Activated T-cell treated with anti-CD3 and anti-CD28 coated beads, Interleukin-2, amount 50 U/mL, for 24 hours (primary cell): ENCODE measurements at regions not wholly inside any gene's neighbourhood (a gene's known extent, or its start where the extent isn't known, plus 50 kb on each side); places are given as distances from the start of the nearest gene placed in this dataset.

ENCODE experiments used
- DNase-seq: peaks from one replicate; pipeline ENCODE4 v3.0.0-alpha.2; 2020
- H3K27ac Mint-ChIP-seq: 2 replicates; pipeline ENCODE4 v1.8.0; 2020; ENCODE audit warnings: mild to moderate bottlenecking, mixed read lengths
- H3K27me3 Mint-ChIP-seq: 2 replicates; pipeline ENCODE4 v1.8.0; 2020; ENCODE audit warnings: mixed read lengths
- H3K36me3 Mint-ChIP-seq: 2 replicates; pipeline ENCODE4 v1.8.0; 2020; ENCODE audit warnings: low read depth, mixed read lengths
- H3K4me1 Mint-ChIP-seq: 2 replicates; pipeline ENCODE4 v1.8.0; 2020; ENCODE audit warnings: low read depth, mixed read lengths
- H3K4me3 Mint-ChIP-seq: 2 replicates; pipeline ENCODE4 v1.8.0; 2020; ENCODE audit warnings: mild to moderate bottlenecking, moderate library complexity, mixed read lengths
- H3K9me3 Mint-ChIP-seq: 2 replicates; pipeline ENCODE4 v1.8.0; 2020; ENCODE audit warnings: mixed read lengths

DNA sequence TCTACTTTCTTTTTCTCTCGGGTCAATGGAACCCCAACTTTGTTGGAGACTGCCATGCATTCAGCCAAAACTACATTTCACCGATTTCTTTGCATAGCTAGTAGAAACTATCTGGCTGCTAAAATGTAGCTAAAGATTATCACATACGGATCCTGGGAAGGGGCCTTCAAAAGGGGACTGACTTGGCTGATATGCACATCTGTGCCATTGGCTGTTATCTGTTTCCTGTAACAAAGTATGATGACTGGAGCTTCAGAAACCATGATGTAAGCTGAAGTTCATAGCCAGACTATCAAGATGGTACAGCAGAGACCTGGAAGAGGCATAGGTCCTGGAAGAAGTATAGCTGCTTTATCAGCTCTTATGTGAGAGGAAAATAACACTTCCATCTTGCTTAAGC lies 179.1 kb downstream of the NSUN3 start:
- no peaks in the 10 kb centered on the region for H3K27me3 Mint-ChIP-seq
- no peak overlapping the region for H3K4me3 Mint-ChIP-seq
- no peaks in the 10 kb centered on the region for H3K9me3 Mint-ChIP-seq
- no peaks in the 10 kb centered on the region for H3K4me1 Mint-ChIP-seq
- no peak for DNase-seq
- H3K27ac Mint-ChIP-seq, result no peak overlapping the region
- no peaks in the 10 kb centered on the region for H3K36me3 Mint-ChIP-seq

DNA sequence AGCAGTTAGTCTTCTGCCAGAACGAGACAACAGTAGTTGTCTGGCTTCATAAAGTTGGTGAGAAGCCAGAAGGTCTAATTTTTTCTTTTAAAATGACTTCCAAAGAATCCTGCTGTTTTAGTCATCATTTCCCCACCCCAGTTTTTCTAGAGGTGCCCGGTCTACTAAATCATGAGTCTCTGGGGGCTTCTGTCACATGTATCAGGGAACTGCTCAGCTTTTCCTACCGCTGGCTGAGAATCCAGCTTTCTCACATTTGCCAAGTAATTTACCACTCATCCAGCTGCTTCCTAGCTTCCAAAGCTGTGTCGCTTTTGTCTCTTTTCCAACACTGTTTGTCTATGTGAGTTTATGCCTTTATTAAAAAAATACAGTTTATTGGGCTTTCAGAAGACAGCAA lies 183.3 kb downstream of the NSUN3 start:
- no peak for DNase-seq
- no peaks in the 10 kb centered on the region for H3K36me3 Mint-ChIP-seq
- peaks cover 11% of the 10 kb centered on the region for H3K27me3 Mint-ChIP-seq
- H3K4me3 Mint-ChIP-seq, result no peak overlapping the region
- H3K9me3 Mint-ChIP-seq, result no peaks in the 10 kb centered on the region
- H3K27ac Mint-ChIP-seq, result no peak overlapping the region
- no peaks in the 10 kb centered on the region for H3K4me1 Mint-ChIP-seq

DNA sequence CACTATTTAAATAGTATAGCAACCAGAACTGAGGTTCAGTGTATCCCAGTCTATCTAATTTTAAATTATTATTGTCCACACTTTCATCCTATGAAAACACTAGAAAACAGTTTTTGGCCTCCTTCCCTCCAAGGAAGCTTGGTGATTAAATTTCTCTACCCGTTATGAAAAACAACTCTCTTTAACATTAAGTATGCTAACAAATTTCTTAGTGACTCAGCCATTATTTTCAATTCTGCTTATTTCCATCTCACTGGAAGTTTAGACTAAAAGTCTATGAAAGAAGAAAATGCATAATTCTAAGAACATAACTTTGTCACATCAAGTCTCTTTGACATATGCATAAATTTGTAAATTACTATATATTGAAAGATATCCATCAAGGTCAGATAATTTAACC lies 185.2 kb downstream of the NSUN3 start:
- Mint-ChIP-seq H3K27me3 (peaks cover 11% of the 10 kb centered on the region), H3K9me3 (no peaks in the 10 kb centered on the region), H3K36me3 (no peaks in the 10 kb centered on the region), H3K27ac (no peak overlapping the region), H3K4me3 (no peak overlapping the region), H3K4me1 (no peaks in the 10 kb centered on the region)
- DNase-seq, result no peak

DNA sequence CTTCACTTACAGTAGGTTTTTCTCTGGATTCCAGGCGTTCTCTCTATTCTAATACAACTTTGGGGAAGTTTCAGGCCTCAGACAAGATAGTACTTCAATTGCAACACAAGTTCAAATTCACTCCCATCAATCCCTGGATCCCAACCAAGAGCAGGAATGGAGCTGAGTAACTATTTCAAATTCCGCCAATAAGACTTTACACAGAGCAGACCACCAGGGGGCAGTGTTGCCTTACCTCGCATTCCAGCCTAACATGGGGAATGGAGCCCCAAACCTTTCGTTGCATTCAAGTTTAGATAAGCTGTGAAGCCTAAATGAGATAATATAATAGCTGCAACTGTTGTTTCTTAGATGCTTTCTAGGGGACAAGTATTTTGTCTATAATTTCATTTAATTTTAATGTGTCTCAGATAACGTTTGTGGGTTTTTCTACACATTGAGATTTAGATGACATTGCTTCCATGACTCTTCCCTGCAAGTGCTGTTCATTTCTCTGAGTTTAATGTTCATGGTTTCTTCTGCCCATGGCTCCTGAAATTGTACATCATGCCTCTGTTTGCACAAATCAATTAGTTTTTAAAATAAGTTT lies 186.7 kb downstream of the NSUN3 start:
- H3K9me3 Mint-ChIP-seq, result no peaks in the 10 kb centered on the region
- no peak overlapping the region for H3K4me3 Mint-ChIP-seq
- H3K27me3 Mint-ChIP-seq, result peaks cover 11% of the 10 kb centered on the region
- no peaks in the 10 kb centered on the region for H3K4me1 Mint-ChIP-seq
- no peaks in the 10 kb centered on the region for H3K36me3 Mint-ChIP-seq
- no peak overlapping the region for H3K27ac Mint-ChIP-seq
- DNase-seq, result peak; percentile 63

DNA sequence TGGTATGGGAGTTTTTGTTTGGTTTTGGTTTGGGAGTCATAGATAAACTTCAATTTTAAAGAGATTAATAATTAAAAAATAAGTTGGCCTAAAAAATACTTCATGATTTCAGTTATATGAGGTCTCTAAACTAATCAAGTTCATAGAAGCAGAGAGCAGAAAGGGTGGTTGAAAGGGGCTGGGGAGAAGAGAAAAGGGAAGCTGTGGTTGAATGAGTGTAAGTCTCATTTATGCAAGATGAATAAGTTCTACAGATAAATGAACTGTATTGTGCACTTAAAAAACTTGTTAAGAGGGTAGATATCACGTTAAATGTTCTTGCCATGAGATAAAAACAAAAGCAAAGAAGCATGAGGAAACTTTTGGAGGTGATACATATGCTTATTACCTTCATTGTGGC lies 188.7 kb downstream of the NSUN3 start:
- no peaks in the 10 kb centered on the region for H3K36me3 Mint-ChIP-seq
- H3K9me3 Mint-ChIP-seq, result no peaks in the 10 kb centered on the region
- no peaks in the 10 kb centered on the region for H3K4me1 Mint-ChIP-seq
- DNase-seq, result no peak
- no peak overlapping the region for H3K27ac Mint-ChIP-seq
- H3K4me3 Mint-ChIP-seq, result no peak overlapping the region
- H3K27me3 Mint-ChIP-seq, result peaks cover 11% of the 10 kb centered on the region

DNA sequence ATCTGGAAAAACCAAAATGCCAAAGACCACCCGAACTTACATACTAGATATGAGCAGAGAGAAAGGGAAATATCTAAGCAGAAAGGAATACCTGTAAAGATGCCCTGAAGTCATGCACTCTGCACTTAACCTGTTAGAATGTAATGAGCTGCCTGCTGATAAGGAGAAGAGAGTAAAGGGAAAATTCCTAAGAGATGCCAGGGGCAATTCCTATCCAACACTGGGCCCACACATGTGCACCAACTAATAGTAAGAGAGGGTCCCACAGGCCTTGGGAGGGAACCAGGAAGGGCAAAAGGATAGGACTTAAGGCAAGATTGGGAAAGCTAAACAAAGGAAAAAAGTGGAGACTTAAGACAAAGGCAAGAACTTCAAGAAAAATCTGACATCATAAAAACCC lies 189.5 kb downstream of the NSUN3 start:
- no peaks in the 10 kb centered on the region for H3K9me3 Mint-ChIP-seq
- H3K4me3 Mint-ChIP-seq, result no peak overlapping the region
- no peaks in the 10 kb centered on the region for H3K36me3 Mint-ChIP-seq
- no peaks in the 10 kb centered on the region for H3K4me1 Mint-ChIP-seq
- H3K27ac Mint-ChIP-seq, result no peak overlapping the region
- peaks cover 11% of the 10 kb centered on the region for H3K27me3 Mint-ChIP-seq
- no peak for DNase-seq

DNA sequence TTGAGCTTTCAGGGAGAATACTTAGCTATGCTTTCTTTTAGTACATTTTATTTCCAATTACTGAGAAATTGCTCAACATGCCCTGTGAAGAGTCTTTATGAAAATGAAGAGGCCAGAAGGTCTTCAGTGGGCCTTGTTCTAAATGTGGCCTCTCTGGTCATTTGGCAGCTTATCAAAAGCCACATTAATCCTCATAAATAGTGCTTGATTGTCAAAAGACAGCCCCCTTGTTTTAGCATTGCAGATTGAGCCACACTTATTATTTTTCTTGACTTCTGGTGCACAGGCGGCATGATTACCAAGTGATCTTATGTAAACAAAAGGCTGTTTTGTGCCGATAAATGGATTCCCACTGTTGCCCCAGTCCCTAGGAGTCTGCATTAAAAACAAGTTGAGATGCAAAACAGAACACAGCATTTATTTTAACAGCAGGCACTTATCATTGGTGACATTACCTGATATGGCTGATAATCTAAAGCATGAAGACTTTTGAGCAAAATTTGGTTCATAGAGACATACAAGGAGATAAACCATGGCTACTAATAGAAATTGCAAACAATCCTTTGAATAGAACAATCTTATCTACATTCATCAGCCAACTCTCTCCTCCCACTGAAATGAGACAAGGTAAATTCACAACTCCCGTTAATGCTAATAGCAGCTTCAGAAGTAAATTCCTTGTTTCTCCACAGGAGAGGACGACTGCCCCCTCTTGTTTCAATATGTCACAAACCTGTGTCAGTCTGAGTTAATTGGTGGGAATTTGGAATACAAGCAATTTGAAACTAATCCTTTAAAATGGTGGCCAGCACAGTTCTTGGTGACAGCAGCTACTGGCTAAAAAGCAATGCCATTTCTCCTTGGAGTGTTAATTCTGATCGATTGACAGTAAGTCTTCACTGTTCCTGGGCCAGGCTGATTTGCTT lies 194.3 kb downstream of the NSUN3 start:
- no peak overlapping the region for H3K4me3 Mint-ChIP-seq
- H3K9me3 Mint-ChIP-seq, result no peaks in the 10 kb centered on the region
- H3K36me3 Mint-ChIP-seq, result no peaks in the 10 kb centered on the region
- DNase-seq, result no peak
- H3K27ac Mint-ChIP-seq, result no peak overlapping the region
- no peaks in the 10 kb centered on the region for H3K4me1 Mint-ChIP-seq
- no peaks in the 10 kb centered on the region for H3K27me3 Mint-ChIP-seq

DNA sequence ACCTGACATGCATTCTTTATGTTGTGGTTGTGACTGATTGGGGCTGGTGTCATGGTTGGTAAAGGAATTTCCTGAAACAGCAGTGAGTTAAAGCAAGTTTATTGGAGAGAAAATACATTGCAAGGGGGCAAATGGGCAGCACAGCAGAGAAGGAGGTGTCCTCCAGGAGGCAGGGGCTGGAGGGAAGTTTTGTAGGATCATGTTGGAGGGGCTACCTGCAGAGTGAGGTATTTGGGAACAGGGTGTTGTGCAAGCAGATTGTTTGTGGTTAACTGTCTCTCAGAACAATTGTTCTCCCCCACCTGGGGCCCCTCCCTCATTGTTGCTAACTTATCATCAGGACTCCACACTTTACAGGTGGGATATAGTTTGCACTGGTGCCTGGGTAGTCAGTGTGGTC lies 196.0 kb downstream of the NSUN3 start:
- no peaks in the 10 kb centered on the region for H3K9me3 Mint-ChIP-seq
- no peaks in the 10 kb centered on the region for H3K36me3 Mint-ChIP-seq

DNA sequence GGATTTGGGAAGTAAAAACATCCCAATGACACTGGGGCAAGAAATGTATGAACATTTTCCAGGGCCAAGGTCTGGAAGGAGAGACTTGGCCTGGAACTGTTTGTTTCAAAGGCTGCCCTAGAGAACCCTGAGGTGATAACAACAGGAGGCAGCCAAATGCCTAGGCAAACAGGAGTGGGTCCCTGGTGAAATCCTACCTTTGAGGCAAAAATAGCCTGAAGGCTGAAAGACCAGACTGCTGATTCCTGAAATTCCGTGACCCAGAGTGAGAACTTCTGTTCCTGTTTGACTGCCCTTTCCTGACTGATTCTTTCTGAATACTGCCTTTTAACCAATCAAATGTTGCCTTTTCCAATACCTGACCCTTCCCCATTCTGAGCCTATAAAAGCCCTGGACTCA lies 196.4 kb downstream of the NSUN3 start:
- Mint-ChIP-seq H3K9me3 (no peaks in the 10 kb centered on the region), H3K4me3 (no peak overlapping the region), H3K27me3 (no peaks in the 10 kb centered on the region), H3K27ac (no peak overlapping the region), H3K36me3 (no peaks in the 10 kb centered on the region), H3K4me1 (no peaks in the 10 kb centered on the region)
- DNase-seq, result no peak

More for the DNA sequence above, 196.0 kb downstream of the NSUN3 start:
- Mint-ChIP-seq H3K4me1 (no peaks in the 10 kb centered on the region), H3K27me3 (no peaks in the 10 kb centered on the region), H3K4me3 (no peak overlapping the region), H3K27ac (no peak overlapping the region)
- no peak for DNase-seq

DNA sequence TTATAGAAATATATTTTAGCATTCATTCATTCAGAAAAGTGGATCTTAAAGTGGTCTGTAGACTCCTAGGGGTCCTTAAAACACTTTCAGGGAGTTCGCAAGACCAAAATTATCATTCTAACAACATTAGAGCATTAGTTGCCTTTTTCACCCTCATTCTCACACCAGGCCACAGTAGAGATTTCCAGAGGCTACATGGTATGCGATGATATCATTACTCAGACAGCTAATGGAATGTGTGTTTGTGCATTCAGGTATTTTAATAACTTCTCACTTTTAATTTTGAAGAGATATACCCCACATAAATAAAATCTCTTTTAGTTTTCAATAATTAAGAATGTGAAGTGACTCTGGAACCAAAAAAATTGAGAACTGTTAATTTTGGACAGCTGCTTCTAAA lies 206.9 kb downstream of the NSUN3 start:
- Mint-ChIP-seq H3K27ac (no peak overlapping the region), H3K27me3 (no peaks in the 10 kb centered on the region), H3K9me3 (no peaks in the 10 kb centered on the region), H3K4me3 (no peak overlapping the region), H3K36me3 (no peaks in the 10 kb centered on the region), H3K4me1 (no peaks in the 10 kb centered on the region)
- DNase-seq, result no peak

DNA sequence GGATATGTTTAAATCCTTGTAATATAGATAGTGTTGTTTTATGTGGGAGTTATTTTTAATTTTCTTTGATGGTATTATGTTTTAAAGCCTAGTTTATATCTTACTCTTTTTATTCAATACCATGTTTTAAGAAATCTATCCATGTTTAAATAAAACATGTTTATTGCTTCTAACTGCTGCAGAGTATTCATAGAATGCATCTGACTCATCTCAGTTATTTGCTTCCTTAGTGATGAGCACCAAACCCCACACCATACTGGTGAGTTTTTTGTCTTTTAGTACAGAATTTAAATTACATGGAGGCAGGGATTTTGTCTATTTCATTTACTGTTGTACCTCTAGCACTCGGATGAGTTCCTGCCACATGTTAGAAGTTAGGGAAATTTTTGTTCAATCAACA lies 209.2 kb downstream of the NSUN3 start:
- no peaks in the 10 kb centered on the region for H3K27me3 Mint-ChIP-seq
- H3K9me3 Mint-ChIP-seq, result no peaks in the 10 kb centered on the region
- no peak overlapping the region for H3K4me3 Mint-ChIP-seq
- H3K27ac Mint-ChIP-seq, result no peak overlapping the region
- H3K36me3 Mint-ChIP-seq, result no peaks in the 10 kb centered on the region
- H3K4me1 Mint-ChIP-seq, result no peaks in the 10 kb centered on the region
- DNase-seq, result no peak

DNA sequence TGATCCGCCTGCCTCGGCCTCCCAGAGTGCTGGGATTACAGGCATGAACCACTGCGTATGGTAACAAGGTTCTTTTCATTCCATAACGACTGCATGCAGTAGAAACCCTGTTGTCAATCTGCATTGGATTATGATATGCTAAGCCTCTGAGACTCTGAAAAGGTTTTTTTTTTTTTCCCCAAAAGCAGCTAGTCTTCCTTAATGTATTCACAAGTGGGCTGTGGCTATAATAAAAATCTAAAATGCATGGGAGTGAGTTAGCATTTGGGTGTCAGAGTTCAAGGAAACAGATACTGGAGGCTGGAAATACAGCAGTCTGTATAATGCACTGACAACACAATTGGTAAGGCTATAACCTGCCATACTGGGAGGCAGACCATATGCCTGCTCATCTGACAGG lies 218.1 kb downstream of the NSUN3 start:
- no peaks in the 10 kb centered on the region for H3K4me1 Mint-ChIP-seq
- no peaks in the 10 kb centered on the region for H3K36me3 Mint-ChIP-seq
- DNase-seq, result no peak
- H3K4me3 Mint-ChIP-seq, result no peak overlapping the region
- H3K27me3 Mint-ChIP-seq, result no peaks in the 10 kb centered on the region
- no peaks in the 10 kb centered on the region for H3K9me3 Mint-ChIP-seq
- no peak overlapping the region for H3K27ac Mint-ChIP-seq

DNA sequence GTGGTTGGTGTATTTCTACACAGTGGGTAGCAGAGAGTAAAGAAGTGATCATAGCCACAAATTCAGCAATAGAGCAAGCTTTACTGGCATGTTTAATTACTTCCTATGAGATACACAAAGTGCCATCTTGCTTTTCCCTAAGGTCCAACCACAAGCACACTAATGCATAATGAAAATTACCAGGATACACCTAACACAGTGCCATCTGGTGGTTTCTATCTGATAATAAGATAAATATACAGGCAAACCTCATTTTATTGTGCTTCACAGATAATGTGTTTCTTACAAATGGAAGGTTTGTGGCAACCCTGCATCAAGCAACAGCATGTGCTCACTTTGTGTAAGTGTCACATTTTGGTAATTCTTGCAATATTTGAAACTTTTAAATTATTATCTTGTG lies 223.0 kb downstream of the NSUN3 start:
- no peaks in the 10 kb centered on the region for H3K4me1 Mint-ChIP-seq
- no peak for DNase-seq
- no peaks in the 10 kb centered on the region for H3K27me3 Mint-ChIP-seq
- no peaks in the 10 kb centered on the region for H3K9me3 Mint-ChIP-seq
- no peak overlapping the region for H3K27ac Mint-ChIP-seq
- no peaks in the 10 kb centered on the region for H3K36me3 Mint-ChIP-seq
- H3K4me3 Mint-ChIP-seq, result no peak overlapping the region

DNA sequence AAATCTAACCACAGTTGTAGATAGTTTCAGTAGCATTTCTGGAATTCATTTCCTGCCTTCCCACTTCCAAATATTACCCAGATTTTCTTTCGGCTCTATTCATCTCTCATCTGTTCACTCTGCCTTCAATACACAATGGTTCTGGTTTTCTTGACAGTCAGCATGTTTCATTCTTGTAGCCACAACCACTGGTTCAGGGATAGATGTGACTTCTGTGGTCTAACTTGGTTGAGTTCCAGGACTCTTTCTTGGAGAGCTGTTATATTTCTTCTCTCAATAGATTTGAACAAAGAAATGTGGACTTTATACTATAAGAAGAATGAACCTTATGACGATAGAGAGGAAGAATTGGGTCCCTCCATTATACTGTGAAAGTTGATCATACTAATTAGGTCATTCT lies 228.8 kb downstream of the NSUN3 start:
- Mint-ChIP-seq H3K4me3 (no peak overlapping the region), H3K36me3 (no peaks in the 10 kb centered on the region), H3K27ac (no peak overlapping the region), H3K4me1 (no peaks in the 10 kb centered on the region), H3K9me3 (no peaks in the 10 kb centered on the region), H3K27me3 (no peaks in the 10 kb centered on the region)
- no peak for DNase-seq

DNA sequence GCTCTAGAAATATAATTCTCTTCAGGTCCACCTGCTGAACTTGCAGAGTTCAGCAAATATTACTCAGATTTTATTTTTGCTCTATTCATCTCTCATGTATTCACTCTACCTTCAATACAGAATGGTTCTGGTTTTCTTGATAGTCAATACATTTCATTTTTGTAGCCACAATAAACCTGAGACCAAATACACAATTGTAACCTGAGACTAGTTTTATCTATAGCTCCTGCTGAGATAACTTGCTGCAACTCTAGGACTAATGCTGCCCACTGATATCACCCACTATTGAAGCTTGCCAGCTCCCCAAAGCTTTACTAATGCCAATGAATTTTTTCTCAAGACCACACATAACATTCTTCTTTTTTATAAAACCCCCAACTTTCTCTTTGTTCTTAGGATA lies 229.3 kb downstream of the NSUN3 start:
- no peak overlapping the region for H3K4me3 Mint-ChIP-seq
- H3K27ac Mint-ChIP-seq, result no peak overlapping the region
- H3K27me3 Mint-ChIP-seq, result no peaks in the 10 kb centered on the region
- H3K36me3 Mint-ChIP-seq, result no peaks in the 10 kb centered on the region
- no peaks in the 10 kb centered on the region for H3K4me1 Mint-ChIP-seq
- no peaks in the 10 kb centered on the region for H3K9me3 Mint-ChIP-seq
- no peak for DNase-seq
